Head of caudate nucleus (tissue), 42 donors: ENCODE measurements at regions not wholly inside any gene's neighbourhood (a gene's known extent, or its start where the extent isn't known, plus 50 kb on each side); places are given as distances from the start of the nearest gene placed in this dataset.

ENCODE experiments used
- DNase-seq, 42 donors: peaks; one replicate each; pipeline versions ENCODE4 v3.0.0 to v3.0.0-alpha.2; 2020 to 2021; ENCODE audit warnings: mixed read lengths in 7 of 42
- intact Hi-C: fragments of 100-400 bp; cut with DNase I; formaldehyde crosslinking; loops from one replicate; pipeline ENCODE4 v1.15.0; 2022

DNA sequence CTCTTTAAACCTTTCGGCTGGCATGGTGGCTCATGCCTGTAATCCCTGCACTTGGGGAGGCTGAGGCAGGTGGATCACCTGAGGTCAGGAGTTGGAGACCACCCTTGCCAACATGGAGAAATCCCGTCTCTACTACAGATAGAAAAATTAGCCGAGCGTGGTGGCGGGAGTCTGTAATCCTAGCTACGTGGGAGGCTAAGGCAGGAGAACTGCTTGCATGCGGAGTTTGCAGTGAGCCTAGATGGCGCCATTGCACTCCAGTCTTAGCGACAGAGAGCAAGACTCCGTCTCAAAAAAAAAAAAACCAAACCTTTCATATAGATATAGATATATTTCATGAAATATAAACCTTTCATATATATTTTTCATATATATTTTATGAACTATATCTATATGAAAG is 864.7 kb downstream of the TRIB2 start:
- intact Hi-C loops = no loop called here
- no peak for DNase-seq

DNA sequence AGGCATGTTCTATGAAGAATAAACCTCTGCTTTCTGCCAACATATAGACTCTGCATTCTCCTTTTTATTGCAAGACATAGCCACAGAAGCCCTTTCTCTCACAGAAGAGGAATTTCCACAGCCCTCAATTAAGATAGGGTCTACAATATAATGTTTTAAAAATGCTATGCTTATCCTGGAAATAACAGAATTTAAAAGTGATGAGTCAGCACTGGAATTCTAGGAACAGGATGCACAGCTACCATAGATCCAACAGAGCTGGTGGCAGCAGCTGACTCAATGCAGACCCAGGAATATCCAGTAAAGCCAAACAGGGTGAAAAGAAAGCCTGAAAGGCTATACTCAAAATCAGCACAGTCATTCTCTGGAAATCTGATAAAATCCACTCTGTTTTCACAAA is 866.9 kb downstream of the TRIB2 start:
- intact Hi-C loops = no loop called here
- DNase-seq = no peak

- DNase-seq = no peak
- intact Hi-C loops = no loop called here
Measured at GRCh38 chr2:13584020-13584419, 867.3 kb downstream of the TRIB2 start.

GRCh38 chr2:13585732-13586131 is 869.0 kb downstream of the TRIB2 start:
- intact Hi-C loops = no loop called here
- no peak for DNase-seq

- intact Hi-C loops = no loop called here
- no peak for DNase-seq
Measured at GRCh38 chr2:13596233-13596632, 879.5 kb downstream of the TRIB2 start.

DNA sequence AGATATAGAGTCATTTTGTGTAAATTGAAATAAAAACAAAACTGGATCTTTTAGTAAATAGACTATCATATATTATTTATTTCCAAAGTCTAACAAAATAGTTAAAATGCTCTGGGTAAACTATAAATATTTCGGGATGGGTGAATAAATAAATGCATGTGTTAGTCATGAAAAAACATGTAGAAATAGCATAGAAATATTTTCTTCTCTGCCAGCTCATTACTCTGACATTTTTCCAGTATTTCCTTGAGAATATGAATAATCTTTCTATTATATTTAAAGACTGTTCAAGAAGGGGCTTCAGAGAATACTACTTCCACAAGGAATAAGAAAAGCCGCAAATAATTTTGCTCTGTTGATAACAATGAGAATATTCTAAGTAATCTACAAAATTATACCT is 880.4 kb downstream of the TRIB2 start:
- intact Hi-C loops = no loop called here
- DNase-seq = no peak

- intact Hi-C loops = no loop called here
- no peak for DNase-seq
Measured at GRCh38 chr2:13601506-13601905, 884.8 kb downstream of the TRIB2 start.

GRCh38 chr2:13604951-13605661 is 888.4 kb downstream of the TRIB2 start:
- intact Hi-C loops = no loop called here

DNA sequence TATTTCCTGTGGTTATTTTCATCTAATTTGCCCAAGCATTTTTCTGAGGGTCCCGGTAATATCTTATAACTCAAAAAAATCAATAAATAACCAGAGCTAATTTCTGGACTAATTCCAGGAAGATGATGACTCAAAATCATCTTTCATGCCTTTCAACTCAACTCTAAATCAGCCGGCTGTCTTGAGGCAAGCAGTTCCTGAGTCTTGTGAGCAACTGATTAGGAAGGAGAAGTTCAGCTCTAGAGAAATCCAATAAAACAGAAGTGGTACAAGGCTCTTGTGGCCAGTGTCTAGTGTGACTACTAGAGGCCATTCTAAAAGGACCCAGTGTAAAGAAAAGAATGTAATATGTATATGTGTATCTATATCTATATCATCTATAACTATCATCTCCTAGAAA is 890.4 kb downstream of the TRIB2 start:
- intact Hi-C loops = no loop called here

More at GRCh38 chr2:13604951-13605661, 888.4 kb downstream of the TRIB2 start:
- DNase-seq = no peak

DNA sequence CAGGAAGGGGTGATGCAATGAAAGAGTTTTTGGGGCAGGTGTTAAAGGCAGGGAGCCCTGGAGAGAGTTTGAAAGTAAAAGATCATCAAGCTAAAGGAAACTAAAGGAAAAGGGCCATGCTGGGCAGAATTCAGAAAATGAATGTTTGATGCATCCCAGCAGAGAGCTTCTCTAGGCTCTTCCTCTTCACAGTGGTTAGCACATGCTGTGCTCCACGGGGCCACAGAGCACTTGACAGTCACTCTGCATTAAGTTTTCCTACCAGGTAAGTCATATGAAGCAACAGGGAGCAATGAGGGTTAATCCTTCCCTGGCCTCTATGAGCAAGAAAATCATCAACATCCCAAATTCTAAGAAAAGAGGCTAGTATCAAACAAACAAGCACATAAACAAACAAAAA is 895.2 kb downstream of the TRIB2 start:
- DNase-seq = no peak
- intact Hi-C loops = no loop called here

More for the DNA sequence above, 890.4 kb downstream of the TRIB2 start:
- no peak for DNase-seq

DNA sequence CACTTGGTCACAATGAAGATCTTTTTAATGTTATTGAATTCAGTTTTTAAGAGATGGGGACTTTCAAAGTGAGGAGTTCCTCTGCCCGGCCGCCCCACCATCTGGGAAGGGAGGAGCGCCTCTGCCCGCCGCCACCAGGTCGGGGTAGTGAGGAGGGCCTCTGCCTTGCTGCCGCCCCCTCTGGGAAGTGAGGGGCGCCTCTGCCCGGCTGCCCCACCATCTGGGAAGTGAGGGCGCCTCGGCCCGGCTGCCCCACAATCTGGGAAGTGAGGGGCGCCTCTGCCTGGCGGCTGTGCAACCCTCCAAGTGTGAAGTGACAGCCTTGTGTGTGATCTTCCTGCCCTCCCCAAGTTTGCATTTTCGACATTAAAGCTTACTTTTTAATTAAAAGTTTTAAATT is 899.3 kb downstream of the TRIB2 start:
- intact Hi-C loops = no loop called here
- DNase-seq = no peak

DNA sequence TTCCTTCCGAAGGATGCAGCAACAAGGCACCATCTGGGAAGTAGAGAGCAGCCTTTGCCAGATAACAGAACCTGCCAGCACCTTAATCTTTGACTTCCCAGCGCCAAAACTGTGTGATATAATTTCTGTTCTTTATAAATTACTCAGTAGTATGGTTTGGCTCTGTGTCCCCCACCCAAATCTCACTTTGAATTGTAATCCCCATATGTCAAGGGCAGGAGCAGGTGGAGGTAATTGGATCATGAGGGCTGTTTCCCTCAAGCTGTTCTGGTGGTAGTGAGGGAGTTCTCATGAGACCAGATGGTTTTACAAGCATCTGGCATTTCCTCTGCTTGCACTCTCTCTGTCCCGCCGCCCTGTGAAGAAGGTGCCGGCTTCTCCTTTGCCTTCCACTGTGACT is 899.9 kb downstream of the TRIB2 start:
- intact Hi-C loops = no loop called here
- no peak for DNase-seq

GRCh38 chr2:13628122-13628521 is 911.4 kb downstream of the TRIB2 start:
- intact Hi-C loops = no loop called here
- DNase-seq = no peak

- no peak for DNase-seq
- intact Hi-C loops = no loop called here
Measured at GRCh38 chr2:13638181-13638580, 921.4 kb downstream of the TRIB2 start.

DNA sequence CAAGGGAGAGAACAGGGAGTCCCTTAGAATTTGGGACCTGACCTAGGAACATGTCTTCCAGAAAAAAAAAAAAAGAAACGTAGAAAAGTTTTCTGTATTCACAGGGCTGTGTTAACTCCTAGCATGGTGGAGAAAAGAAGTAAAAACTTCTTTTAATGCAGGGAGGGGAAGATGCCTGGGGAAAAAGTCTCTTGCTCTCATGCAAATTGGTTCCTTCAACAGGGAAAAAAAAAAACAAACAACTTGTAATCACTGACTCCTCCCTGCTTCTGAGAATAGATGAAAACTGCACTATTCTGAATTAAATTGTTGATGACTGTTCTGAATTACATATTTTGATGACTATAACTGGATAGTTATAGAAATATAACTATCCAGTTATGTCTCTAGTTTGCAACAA is 933.2 kb downstream of the TRIB2 start:
- DNase-seq = no peak

DNA sequence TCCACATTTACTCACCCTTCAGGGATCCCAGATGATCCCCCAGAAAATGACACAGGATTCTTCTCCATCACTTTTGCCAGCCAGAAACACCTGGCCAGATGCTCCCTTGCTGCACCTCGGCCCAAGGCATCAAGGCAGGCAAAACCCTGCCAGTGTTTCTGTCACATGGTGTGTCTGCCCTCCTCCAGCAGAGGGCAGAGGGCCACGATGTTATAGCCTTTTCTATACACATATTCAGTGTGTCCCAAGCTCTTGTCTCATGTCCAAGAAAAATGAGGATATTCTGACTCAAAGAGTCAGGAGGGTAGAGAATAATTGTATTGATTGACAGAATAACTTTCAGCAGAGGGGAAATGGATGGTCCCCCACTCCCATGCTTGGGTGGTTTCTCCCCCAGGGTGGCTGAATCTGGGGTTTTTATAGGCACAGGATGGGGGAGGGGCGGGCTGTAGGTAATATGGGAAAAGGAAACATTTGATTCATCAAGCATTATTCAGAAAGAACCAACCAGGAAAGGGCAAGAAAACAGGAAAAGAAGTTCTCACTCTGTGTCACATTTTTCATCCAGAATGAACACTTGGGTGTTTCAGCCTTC is 933.9 kb downstream of the TRIB2 start:
- DNase-seq = no peak
- intact Hi-C loops = no loop called here

More for the DNA sequence above, 933.2 kb downstream of the TRIB2 start:
- intact Hi-C loops = no loop called here

GRCh38 chr2:13651684-13652131 is 935.0 kb downstream of the TRIB2 start:
- DNase-seq = no peak
- intact Hi-C loops = no loop called here

DNA sequence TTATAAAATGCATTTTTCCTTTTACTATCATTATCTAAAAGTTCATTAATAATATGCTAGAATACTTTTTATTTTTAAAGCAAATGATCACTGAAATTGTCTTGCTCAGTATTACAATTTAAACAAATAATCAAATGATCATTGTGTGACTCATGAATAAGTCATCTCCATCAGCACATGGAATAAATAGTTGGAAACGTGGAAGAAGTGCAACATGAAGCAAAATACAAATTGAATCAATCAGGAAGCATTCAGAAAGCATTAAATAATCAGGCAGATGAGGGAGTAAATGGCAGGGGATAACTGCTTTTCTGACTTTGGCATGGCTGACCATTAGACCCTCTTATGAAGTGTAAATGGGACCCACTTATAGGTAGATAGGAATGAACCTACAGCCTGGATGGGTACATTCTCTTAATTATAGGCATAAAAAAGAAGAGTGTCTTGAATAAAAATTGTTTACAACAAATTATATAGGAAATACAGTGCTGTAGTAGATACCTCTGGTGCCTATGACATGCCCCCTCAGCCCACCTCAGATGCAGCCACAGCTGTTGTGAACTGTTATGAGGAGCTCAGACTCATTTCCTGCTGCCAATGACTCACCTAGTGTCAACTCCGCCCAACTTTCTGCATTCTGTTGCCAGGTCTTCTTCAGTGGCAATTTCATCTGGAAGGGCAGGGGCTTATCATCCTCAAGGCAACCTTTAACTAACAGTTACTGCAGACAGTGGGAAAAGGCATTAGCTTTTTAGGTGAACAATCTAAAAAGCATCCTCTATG is 936.0 kb downstream of the TRIB2 start:
- no peak for DNase-seq
- intact Hi-C loops = no loop called here

DNA sequence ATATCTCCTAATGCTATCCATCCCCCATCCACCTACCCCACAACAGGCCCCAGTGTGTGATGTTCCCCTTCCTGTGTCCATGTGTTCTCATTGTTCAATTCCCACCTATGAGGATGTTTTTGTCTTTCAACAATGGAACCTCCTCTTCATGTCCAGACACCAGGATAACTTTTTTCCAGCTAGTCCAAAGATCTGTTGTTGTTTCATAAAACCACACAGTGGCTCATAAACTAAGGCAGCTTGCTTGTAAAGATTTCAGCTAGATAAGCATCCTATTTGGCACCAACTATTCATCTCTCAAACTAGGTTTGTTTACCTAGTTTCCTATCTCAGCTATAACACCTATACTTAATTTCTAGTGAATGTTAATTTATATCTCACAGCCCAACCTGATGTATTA is 937.7 kb downstream of the TRIB2 start:
- intact Hi-C loops = no loop called here

DNA sequence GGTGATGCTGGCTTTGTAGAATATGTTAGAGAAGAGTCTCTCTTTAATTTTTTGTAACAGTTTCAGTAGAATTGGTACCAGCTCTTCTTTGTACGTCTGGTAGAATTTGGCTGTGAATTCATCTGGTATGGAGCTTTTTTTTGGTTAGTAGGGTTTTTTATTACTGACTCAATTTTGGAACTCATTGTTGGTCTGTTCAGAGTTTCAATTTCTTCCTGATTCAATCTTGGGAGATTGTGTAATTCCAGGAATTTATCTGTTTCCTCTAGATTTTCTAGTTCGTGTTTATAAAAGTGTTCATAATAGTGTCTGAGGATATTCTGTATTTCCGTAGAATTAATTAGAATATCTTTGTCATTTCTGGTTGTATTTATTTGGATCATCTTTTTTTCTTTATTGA is 943.5 kb downstream of the TRIB2 start:
- intact Hi-C loops = no loop called here

More for the DNA sequence above, 937.7 kb downstream of the TRIB2 start:
- no peak for DNase-seq

More for the DNA sequence above, 943.5 kb downstream of the TRIB2 start:
- no peak for DNase-seq
